SW 1271 (cell line): ENCODE measurements at regions not wholly inside any gene's neighbourhood (a gene's known extent, or its start where the extent isn't known, plus 50 kb on each side); places are given as distances from the start of the nearest gene placed in this dataset.
"Not testable (repeated sequence)": the region's sequence is repeated elsewhere in the genome, so short reads cannot be mapped to it uniquely, and the experiment has no call there.

Source experiments
- DNase-seq, 2 experiments: peaks; one replicate each; lab custom pipeline; 2025; lab: John Stamatoyannopoulos, UW

DNA sequence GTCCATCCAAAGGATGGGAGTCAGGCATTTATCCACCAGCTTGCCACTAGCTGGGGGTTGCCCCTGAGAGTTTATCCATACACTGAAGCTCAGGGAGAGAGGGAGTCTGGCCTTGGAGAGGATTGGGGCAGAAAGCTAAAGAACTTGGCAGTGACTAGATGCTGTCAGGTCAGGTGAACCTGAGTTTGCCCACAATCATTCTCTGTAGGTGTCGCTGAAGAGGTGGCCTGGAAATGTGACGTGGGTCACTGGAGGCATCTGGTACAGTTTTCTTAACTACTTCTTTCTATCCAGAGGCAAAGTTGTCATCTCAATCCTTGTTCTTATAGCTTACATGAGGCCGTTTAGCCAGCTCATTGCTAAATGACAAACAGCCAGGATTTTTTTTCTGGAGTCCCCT lies 298.0 kb upstream of the CTNNB1 start:
- no peak for DNase-seq

DNA sequence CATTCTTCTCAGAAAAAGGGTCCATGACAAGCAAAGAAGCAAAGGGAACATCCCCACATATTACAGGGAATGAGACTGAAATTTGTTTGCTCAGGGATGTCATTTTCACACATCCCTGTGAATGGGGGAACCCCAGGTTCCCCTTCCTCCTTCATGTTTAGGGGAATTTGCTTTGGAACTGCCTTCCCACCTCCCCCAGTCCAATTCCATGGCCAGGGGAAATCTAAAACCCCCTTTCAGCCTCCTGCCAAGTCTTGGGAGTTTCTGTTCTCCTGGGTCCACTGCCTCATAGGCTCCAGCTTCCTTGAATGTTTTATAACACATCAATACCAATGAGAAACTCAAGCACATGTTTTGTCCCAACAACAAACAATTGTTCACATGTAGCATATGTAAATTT lies 297.5 kb upstream of the CTNNB1 start:
- no peak for DNase-seq

DNA sequence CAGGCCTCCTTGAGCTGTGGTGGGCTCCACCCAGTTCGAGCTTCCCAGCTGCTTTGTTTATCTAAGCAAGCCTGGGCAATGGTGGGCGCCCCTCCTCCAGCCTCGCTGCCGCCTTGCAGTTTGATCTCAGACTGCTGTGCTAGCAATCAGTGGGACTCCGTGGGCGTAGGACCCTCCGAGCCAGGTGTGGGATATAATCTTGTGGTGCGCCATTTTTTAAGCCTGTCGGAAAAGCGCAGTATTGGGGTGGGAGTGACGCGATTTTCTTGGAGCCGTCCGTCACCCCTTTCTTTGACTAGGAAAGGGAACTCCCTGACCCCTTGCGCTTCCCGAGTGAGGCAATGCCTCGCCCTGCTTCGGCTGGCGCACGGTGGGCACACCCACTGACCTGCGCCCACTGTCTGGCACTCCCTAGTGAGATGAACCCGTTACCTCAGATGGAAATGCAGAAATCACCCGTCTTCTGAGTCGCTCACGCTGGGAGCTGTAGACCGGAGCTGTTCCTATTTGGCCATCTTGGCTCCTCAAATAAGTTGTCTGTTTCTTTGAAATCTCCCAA lies 291.3 kb upstream of the CTNNB1 start:
- DNase-seq: not testable (repeated sequence)

DNA sequence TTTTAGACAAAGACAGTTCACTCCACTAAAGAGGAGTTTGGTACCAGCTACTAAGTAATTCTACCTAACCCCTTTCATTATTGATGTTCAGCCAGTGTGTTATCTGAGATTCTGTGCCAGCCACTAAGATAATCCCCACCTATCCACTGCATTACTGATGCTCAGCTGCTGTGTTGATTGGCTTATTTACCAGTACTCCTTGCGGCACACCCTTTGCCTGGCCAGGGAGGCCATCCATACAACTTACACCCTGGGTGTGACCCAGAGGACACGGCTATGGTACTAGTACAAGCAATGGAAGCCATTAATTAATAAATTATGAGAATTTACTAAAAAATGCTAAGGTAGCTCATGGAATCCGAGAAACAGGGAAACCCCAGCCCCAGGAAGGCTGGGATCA lies 290.7 kb upstream of the CTNNB1 start:
- DNase-seq: no peak

DNA sequence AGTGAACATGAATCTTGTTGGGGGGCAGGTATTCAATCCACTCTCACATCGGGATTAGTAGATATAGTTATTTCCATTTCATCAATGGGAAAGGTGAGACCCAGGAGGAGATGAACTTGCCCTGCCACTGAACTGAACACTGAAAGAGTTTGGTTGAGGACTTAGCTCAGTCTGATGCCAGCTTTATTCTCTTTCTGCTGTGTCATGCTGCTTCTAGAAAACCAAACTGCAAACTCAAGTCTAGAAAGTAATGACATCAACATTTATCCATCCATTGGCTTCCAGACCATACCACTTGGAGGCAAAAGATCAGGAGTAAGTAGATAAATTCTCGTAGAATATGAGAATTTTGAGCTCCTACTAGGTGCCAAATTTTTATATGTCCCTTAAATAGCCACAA lies 288.0 kb upstream of the CTNNB1 start:
- no peak for DNase-seq

DNA sequence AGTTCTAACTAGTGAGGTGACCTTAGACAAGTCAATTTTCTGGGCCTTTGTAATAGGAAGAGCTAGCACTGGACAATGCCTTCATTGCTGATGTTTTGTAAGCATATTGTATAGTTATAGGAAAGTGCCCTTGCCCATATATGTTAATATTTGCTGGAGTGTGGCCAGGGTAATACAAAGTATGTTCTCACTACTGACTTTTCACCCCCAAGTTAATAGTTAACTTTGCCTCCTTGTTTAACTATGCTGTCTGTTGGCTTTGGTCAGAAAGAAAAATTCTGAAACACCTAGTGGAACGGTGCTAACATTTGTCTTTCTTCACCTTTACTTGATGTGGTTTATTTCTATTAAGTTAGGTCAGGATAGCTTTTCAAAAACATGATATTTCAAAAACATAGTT lies 287.4 kb upstream of the CTNNB1 start:
- no peak for DNase-seq

DNA sequence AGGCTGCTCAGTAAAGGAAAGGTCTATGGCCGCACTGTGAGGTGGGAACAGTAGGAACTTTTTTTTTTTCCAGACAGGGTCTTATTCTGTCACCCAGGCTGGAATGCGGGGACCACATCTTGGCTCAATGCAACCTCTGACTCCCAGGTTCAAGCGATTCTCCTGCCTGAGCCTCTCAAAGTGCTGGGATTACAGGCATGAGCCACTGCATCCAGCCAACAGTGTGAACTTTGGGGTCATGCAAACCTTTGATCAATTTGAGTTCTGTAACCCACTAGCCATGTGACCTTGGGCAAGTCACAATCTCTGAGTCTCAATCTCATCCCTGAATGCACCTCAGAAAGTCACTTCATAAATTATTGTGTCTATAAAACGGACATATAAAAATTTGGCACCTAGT lies 286.8 kb upstream of the CTNNB1 start:
- no peak for DNase-seq

DNA sequence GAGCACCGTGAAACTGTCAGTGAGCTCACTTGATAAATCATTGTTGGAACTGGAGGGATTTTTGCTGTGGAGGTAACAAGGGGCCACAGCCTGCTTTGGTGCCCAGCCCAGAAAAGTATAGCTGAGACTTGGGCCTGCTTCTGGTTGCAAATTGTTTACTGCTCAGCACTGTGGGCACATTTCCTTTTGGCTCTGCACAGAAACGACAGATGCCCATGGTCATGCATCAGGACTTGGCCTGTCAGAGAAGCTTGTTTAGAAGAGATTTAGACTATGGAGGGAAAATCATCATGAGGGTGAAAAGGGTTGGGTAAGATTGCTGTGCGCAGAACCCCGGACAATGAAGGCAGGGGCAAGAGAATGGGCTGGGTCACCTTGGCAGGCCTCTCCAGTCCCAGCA lies 286.1 kb upstream of the CTNNB1 start:
- no peak for DNase-seq

DNA sequence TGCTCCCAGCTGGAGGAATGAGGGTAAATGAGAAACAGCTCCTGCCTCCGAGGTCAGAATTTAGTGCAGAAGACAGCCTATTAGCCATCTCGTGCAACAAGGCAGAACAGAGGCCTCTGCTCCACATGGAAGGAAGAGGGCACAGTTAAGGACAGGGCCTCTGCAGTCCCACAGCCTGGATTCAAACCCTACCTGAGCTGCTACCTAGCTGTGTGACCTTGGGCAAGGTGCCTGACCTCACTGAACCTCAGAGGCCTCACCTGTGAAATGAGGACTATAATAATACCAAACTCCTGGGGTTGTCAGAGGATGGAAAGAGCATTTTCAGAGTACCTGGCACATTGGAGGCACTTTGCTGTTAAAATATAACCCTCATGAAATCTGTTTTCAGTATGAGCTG lies 285.7 kb upstream of the CTNNB1 start:
- DNase-seq: no peak

DNA sequence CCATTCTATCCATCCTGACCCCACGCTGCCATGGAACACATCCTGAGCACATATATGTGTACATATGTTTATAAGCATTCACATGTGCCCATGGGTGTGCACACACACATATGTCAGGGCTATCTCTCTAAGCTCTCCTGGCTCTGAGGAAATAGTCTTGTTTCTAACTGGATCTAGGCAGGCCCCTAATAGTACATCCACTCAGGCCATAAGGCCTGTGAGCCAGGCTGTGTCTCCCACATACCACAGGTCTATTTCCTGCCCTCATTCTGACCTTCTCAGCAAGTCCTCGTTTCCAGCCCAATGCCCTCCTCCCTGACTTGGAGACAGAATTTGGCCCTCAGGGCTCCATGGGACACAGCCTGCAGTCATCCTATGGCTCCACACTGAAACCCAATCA lies 284.8 kb upstream of the CTNNB1 start:
- DNase-seq: no peak

DNA sequence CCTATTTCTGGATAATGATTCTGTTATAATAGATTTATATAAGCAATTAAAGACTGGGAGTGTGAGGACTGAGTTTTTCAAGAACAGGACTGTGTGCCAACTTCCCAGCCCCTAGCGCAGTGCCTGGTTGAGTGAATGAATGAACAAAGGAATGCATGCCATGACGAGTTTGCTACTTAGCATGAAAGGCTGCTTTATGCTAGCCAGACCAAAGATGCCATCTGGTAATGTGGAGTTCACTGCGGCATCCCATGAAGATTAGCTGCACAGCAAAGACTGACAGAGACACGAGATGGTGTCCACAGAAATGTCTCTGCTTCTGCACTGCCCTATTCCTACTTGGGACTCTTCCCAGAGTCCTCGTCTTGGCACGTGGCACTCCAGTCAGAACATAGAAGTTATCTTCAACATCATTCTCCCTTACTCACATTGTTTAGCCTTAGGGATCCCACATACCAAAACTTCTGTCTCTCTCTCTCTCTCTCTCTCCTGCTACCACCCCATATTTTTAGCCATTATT lies 283.9 kb upstream of the CTNNB1 start:
- DNase-seq: no peak

DNA sequence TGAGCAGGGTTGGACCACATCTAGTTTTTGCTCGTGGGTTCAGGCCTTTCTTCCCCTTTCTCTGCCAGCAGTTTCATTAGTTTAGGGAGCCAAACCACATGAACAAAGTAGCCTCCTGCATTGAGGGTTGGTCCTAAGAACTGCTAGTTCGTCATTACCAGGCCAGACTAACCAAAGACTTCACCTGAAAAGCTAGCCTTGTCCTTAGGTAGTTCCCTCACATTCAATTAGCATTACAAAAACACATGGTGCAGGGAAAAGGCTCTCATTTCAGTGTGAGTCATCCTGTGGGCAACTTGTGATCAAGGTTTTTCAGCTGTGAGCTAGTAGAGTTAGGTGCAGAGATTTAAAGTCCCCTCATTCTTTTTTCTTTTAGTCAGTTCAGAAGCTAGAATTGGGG lies 279.3 kb upstream of the CTNNB1 start:
- no peak for DNase-seq

DNA sequence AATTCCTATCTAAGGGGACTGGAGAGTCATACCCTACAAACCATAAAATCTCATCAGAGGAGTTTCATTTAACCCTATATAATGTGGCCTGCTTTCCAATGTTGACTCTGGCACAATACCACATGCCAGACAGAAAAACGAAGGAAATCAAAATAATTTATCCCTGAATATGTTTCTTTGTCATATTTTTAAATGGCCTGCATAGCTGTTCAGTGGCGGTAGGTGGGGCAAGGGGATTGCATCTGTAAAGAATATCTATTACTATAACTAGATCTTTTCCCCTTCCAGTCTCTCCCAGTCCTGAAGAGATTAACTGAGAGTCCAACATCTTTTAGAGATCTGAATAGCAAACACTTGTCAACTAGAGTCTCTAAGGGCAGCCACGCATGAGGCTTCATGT lies 278.1 kb upstream of the CTNNB1 start:
- DNase-seq: no peak

DNA sequence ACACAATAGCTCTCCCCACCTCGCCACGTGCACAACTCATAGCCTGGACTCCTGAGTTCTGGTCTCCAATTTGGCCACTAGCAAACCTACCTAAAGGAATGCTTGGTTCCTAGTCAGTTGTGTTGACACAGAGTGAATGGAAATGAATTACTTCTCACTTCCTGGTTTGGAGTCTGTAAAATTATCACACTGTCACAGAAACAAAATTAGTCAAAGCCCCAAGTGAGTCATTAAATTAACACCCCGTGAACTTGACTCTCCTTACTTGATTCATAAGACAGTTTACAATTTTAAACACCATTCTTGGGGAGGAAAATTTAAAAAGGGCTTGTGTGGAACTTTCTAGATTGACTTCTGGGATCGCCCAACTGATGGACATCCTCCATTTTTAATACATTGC lies 276.2 kb upstream of the CTNNB1 start:
- no peak for DNase-seq

DNA sequence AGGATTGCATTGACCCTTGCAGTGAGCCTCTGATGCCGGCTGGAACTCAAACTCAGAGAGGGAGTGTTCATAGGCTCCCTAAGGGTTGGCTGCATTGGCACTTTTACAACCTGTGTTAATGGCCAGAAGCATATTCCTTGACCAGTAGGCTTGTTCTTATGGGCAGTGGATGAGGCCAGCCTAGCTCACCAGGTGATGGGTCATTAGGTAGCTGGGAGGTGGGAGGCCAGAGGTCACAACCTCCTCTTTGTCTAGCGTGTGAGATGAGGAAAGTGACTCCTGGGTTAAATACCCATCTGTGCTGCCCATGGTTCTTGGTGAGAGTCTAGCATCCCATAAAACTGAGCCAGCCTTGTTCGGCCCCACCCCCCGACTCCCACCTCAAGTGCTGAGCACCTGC lies 275.7 kb upstream of the CTNNB1 start:
- no peak for DNase-seq

DNA sequence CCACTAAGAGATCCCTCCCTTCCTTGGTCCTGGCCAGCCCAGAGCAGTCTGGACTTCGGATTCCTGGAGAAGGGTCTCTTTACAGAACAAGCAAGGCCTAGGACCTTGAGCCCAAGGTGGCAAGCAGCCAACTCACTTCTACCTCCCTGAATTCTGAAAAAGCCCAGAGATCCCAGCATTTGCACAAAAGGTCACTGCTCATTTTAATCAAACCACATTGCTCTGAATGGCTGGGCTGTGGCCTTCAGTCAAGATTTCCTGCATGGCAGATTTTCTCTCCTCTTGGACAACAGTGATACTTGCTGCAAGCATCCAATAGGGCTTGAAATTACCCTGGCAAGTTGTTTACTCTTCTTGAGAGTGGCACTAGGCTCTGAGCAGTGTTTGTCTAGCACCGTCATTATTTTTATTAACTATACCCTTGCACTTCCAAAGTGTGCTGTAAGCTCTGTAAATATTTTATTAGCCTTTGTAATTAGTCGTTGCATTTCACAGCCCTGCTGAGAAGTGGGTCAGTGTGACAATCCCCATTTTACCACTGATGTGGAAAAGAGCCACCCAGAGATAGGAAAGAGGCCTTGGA lies 274.7 kb upstream of the CTNNB1 start:
- DNase-seq: no peak

DNA sequence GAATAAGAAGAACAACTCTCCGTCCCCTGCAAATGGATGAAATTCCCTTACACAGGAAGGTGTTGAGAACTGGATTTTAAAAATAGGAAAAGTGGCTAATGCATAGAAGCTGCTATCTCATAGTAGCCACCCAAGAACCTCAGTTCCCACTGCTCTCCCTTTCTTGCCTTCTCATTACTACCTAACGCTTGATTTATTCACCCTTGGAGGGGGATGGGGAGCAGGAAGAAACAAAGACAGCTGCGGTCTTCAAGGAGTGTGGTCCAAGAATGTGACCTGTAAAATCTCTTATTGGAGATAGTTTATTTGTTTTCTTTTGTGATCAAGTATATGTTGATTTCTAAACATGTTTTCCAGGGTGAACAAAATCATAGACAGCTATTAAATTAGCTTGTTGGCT lies 274.1 kb upstream of the CTNNB1 start:
- DNase-seq: no peak

DNA sequence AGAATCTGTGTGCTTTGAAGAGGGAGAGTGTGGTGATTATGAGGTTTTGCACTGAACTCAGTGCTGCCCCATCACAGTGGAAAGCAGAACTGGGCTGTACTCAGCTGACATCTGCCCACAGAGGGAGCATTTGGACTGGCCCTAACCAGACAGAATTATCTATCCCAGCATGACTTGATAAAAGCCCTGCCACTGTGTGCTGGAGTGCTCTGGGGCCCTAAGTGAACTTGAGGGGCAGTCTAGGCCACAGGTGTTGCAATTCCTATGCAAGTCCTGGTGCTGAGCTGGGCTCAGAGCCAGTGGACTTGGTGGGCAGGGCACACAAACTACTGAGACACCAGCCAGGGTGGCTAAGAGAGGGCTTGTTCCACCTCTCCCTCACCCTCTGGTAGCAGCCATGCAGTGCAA lies 269.2 kb upstream of the CTNNB1 start:
- DNase-seq: no peak

DNA sequence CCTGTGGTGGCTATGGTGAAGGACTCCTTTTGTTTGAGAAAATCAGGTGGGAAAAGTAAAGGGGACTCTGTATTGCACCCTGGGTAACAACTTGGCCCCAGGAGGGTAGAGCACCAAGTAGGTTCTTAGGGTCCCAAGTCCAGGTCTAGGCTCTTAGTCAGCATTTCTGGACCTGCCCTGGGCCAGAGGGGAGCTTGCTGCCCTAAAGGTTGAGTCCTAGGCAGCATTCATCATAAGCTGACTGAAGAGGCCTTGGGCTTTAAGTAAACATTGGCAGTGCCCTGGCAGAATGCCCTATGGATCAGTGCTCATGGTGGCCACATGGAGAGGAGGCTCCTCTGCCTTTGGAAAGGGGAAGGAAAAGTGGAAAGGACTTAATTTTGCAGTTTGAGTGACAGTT lies 268.5 kb upstream of the CTNNB1 start:
- no peak for DNase-seq

DNA sequence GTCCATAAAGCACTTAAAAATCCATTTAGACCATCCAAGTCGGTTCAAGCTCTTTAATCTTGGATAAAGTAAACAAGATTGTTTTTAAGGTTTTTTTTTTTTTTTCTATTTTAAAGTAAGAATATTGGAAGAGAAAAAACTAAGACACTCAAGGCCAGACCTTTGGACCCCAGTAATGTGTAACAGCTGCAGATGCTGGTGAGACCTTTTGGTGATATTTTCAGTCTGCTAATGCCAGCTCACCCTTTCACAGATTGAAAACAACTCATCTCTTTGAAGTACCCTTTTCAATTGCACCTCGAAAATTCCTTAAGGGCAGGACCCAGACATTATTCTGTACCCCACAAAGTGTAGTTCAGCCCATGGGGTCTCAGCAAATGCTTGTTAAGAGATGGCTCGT lies 260.7 kb upstream of the CTNNB1 start:
- DNase-seq: no peak

DNA sequence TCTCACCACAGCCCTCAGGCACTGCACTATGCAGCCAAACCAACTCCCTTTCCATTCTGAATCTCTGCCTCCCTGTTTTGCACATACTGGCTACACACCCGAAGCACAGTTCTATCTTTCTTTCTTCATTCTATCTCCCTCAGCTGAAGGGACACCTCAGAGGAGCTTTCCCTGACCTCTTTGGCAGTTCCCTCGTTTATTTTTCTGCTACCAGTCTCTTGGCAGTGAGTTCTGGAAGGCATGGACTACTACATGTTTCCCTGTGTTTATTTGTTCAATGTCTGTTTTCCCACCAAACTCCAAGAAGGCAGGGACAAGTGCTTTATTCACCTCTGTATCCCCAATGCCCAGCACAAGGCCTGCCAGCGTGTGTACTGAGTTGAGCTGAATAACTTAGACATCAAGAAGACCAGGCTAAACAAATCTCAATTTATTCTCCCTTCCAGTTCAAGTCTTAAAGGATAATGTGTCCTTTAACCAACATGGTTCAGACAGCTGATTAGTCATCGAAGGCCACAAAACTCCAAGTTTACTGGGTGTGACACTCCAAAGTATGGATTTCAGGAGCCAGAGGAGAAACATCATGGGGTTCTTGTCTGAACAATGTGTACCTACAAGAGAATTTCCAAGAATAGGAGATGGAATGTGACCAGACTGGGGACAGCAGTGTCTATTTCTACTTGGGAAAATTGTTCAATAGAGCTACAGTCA lies 260.1 kb upstream of the CTNNB1 start:
- no peak for DNase-seq

DNA sequence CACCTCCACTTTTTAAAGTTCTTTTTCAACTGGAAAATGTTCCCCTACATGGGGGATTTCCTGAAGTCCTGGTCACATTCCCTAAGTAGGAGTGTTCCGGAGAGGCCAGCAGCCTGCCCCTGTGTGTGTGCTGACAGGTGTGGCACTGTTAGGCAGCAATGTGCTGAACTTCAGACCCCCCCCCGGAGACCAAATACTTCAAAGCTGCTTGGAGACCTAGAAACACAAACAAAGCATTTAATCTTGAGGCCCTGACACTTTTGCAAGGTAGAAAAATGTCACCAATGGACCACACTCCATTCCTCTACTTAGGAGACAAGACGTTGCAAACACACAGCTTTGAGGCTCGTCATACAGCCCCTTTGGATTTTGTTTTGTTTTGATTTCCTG lies 259.6 kb upstream of the CTNNB1 start:
- no peak for DNase-seq

DNA sequence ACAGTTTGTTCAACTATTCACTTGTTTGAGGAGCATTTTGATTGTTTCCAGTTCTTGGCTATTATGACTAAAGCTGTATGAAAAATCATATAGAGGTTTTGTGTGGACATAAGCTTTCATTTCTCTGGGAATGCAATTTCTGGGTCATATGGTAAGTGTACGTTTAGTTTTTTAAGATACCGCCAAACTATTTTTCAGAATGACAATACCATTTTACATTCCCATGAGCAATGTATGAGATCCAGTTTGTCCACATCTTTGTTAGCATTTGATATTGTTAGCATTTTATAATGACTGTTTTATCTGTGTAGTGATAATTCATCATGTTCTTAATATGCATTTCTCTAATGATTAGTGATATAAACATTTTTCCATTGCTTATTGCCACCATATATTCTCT lies 258.7 kb upstream of the CTNNB1 start:
- no peak for DNase-seq

DNA sequence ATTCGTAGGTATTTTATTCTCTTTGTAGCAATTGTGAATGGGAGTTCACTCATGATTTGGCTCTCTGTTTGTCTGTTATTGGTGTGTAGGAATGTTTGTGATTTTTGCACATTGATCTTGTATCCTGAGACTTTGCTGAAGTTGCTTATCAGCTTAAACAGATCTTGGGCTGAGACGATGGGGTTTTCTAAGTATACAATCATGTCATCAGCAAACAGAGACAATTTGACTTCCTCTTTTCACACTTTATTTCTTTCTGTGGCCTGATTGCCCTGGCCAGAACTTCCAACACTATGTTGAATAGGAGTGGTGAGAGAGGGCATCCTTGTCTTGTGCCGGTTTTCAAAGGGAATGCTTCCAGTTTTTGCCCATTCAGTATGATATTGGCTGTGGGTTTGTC lies 252.3 kb upstream of the CTNNB1 start:
- DNase-seq: not testable (repeated sequence)
